IPS-18c (cell line): ENCODE measurements at regions not wholly inside any gene's neighbourhood (a gene's known extent, or its start where the extent isn't known, plus 50 kb on each side); places are given as distances from the start of the nearest gene placed in this dataset.
"Not testable (repeated sequence)": the region's sequence is repeated elsewhere in the genome, so short reads cannot be mapped to it uniquely, and the experiment has no call there.

Experiments
- H3K4me3 ChIP-seq: 2 replicates; pipeline ENCODE4 v1.7.0; 2013; ENCODE audit warnings: low read depth, mild to moderate bottlenecking, low read length, moderate library complexity; ENCODE audit not compliant: insufficient read depth
- H3K9me3 ChIP-seq: one replicate; pipeline ENCODE4 v1.6.1; 2013; ENCODE audit warnings: mild to moderate bottlenecking, low read length, moderate library complexity; ENCODE audit not compliant: control insufficient read depth, insufficient read depth

- Histone ChIP-seq H3K9me3 (no peaks in the 10 kb centered on the region), H3K4me3 (no peak overlapping the region)
Observed at GRCh38 chr7:114364151-114364550, 50.5 kb upstream of the FOXP2 start.

GRCh38 chr7:114363292-114363691, 51.3 kb upstream of the FOXP2 start:
- Histone ChIP-seq H3K4me3 (no peak overlapping the region), H3K9me3 (no peaks in the 10 kb centered on the region)

- no peaks in the 10 kb centered on the region for H3K9me3 ChIP-seq
- no peak overlapping the region for H3K4me3 ChIP-seq
Observed at GRCh38 chr7:114358911-114359310, 55.7 kb upstream of the FOXP2 start.

GRCh38 chr7:114356133-114356532, 58.5 kb upstream of the FOXP2 start:
- Histone ChIP-seq H3K9me3 (no peaks in the 10 kb centered on the region), H3K4me3 (no peak overlapping the region)

- Histone ChIP-seq H3K9me3 (no peaks in the 10 kb centered on the region), H3K4me3 (no peak overlapping the region)
Observed at GRCh38 chr7:114354306-114354705, 60.3 kb upstream of the FOXP2 start.

- Histone ChIP-seq H3K4me3 (no peak overlapping the region), H3K9me3 (no peaks in the 10 kb centered on the region)
Observed at GRCh38 chr7:114345494-114345893, 69.1 kb upstream of the FOXP2 start.

GRCh38 chr7:114343949-114344708, 70.5 kb upstream of the FOXP2 start:
- no peak overlapping the region for H3K4me3 ChIP-seq

GRCh38 chr7:114342431-114343179, 72.0 kb upstream of the FOXP2 start:
- H3K9me3 ChIP-seq: no peaks in the 10 kb centered on the region

More at GRCh38 chr7:114343949-114344708, 70.5 kb upstream of the FOXP2 start:
- H3K9me3 ChIP-seq: no peaks in the 10 kb centered on the region

GRCh38 chr7:114341648-114342047, 73.0 kb upstream of the FOXP2 start:
- H3K4me3 ChIP-seq: no peak overlapping the region
- H3K9me3 ChIP-seq: no peaks in the 10 kb centered on the region

More at GRCh38 chr7:114342431-114343179, 72.0 kb upstream of the FOXP2 start:
- no peak overlapping the region for H3K4me3 ChIP-seq

- no peaks in the 10 kb centered on the region for H3K9me3 ChIP-seq
- no peak overlapping the region for H3K4me3 ChIP-seq
Observed at GRCh38 chr7:114334989-114335388, 79.6 kb upstream of the FOXP2 start.

GRCh38 chr7:114329458-114329857, 85.2 kb upstream of the FOXP2 start:
- H3K4me3 ChIP-seq, H3K9me3 ChIP-seq: not testable (repeated sequence)

- no peak overlapping the region for H3K4me3 ChIP-seq
- H3K9me3 ChIP-seq: no peaks in the 10 kb centered on the region
Observed at GRCh38 chr7:114317450-114318098, 97.0 kb upstream of the FOXP2 start.

- Histone ChIP-seq H3K9me3 (peaks cover 2% of the 10 kb centered on the region), H3K4me3 (no peak overlapping the region)
Observed at GRCh38 chr7:114312649-114313048, 102.0 kb upstream of the FOXP2 start.

- no peak overlapping the region for H3K4me3 ChIP-seq
- peaks cover 2% of the 10 kb centered on the region for H3K9me3 ChIP-seq
Observed at GRCh38 chr7:114310345-114311110, 104.1 kb upstream of the FOXP2 start.

- H3K4me3 ChIP-seq: no peak overlapping the region
Observed at GRCh38 chr7:114309729-114310128, 104.9 kb upstream of the FOXP2 start.

GRCh38 chr7:114303301-114303700, 111.3 kb upstream of the FOXP2 start:
- H3K9me3 ChIP-seq: no peaks in the 10 kb centered on the region
- no peak overlapping the region for H3K4me3 ChIP-seq

More at GRCh38 chr7:114309729-114310128, 104.9 kb upstream of the FOXP2 start:
- peaks cover 2% of the 10 kb centered on the region for H3K9me3 ChIP-seq

- Histone ChIP-seq H3K9me3 (no peaks in the 10 kb centered on the region), H3K4me3 (no peak overlapping the region)
Observed at GRCh38 chr7:114302858-114303257, 111.8 kb upstream of the FOXP2 start.
